K562 (cell line): ENCODE measurements at regions not wholly inside any gene's neighbourhood (a gene's known extent, or its start where the extent isn't known, plus 50 kb on each side); places are given as distances from the start of the nearest gene placed in this dataset.
A peak's percentile ranks its signal among the peaks of the same experiment; 100 is the strongest.

Experiments used
- ATAC-seq: fragments of 200-7000 bp; cut with Tn5 transposase; 3 replicates; pipeline ENCODE4 v1.9.1; 2020; ENCODE audit warnings: moderate library complexity
- BruUV-seq: library from RNA; stranded (reverse); fragments of 400-500 nt; replicated peaks from 2 replicates; lab custom pipeline; 2021; lab: Mats Ljungman, UMichigan
- CTCF ChIA-PET: fragments of 300-600 bp; formaldehyde crosslinking; extraction: SDS; loops from one replicate; lab custom pipeline; 2021; ENCODE audit warnings: low intra/inter-chr PET ratio; lab: Yijun Ruan, JAX
- POLR2A ChIA-PET: fragments of 300-600, 350-650 bp; sonication (Branson Sonifier 250); formaldehyde crosslinking; extraction: SDS; loops from one replicate; lab custom pipeline; 2021; ENCODE audit warnings: antibody characterized with exemption, inconsistent platforms; lab: Yijun Ruan, JAX
- DNase-seq, 4 experiments: peaks; one replicate each; pipeline versions ENCODE4 v3.0.0 to v3.0.0-alpha.2; 2011 to 2018; ENCODE audit warnings: low spot score in 3 of 4, mixed read lengths in 3 of 4; ENCODE audit errors: extremely low read depth in 1 of 4
- FAIRE-seq: peaks from 2 replicates; lab custom pipeline; 2011; peaks lifted over from hg19 to GRCh38; lab: Jason Lieb, UNC
- H2AFZ ChIP-seq: 2 replicates; pipeline ENCODE4 v1.6.0; 2011; ENCODE audit warnings: low read depth, low read length, control low read depth, inconsistent platforms
- H3K27ac ChIP-seq: fragments of 200-600 bp; 3 replicates; pipeline ENCODE4 v1.8.0; 2011; ENCODE audit warnings: low read depth, mild to moderate bottlenecking, control low read depth, inconsistent platforms, low read length, moderate library complexity, mixed read lengths; ENCODE audit errors: extremely low read depth
- H3K27me3 ChIP-seq, 2 experiments: fragments of 300-600 bp in 1 of 2; 2 replicates in 1 of 2; 3 replicates in 1 of 2; pipeline versions ENCODE4 v1.6.0 to v1.8.0; 2011; ENCODE audit warnings: inconsistent platforms in 2 of 2, low read length in 2 of 2, mild to moderate bottlenecking in 1 of 2, mixed read lengths in 1 of 2, moderate library complexity in 1 of 2; ENCODE audit not compliant: control insufficient read depth in 2 of 2, insufficient read depth in 2 of 2
- H3K36me3 ChIP-seq: fragments of 300-600 bp; 3 replicates; pipeline ENCODE4 v1.8.0; 2011; ENCODE audit warnings: mild to moderate bottlenecking, low read length, inconsistent platforms; ENCODE audit not compliant: control insufficient read depth, insufficient read depth
- H3K4me1 ChIP-seq, 2 experiments: fragments of 200-600 bp in 1 of 2; replicated peaks in 1 of 2; 2 replicates in 1 of 2; 3 replicates in 1 of 2; pipeline versions ENCODE4 v1.5.1 to v1.8.0; 2011; ENCODE audit warnings: inconsistent platforms in 2 of 2, low read length in 2 of 2, mild to moderate bottlenecking in 1 of 2, mixed read lengths in 1 of 2, moderate library complexity in 1 of 2; ENCODE audit not compliant: control insufficient read depth in 2 of 2, insufficient read depth in 2 of 2
- H3K4me2 ChIP-seq: 2 replicates; pipeline ENCODE4 v1.6.1; 2011; ENCODE audit warnings: low read length, control low read depth, inconsistent platforms, mixed read lengths; ENCODE audit not compliant: insufficient read depth
- H3K4me3 ChIP-seq: fragments of 200-600 bp; sonication (generic), shearing (Covaris generic); 2 replicates; pipeline ENCODE4 v1.5.1; 2016; ENCODE audit warnings: control low read depth, inconsistent platforms
- H3K79me2 ChIP-seq: fragments of 200-600 bp; 3 replicates; pipeline ENCODE4 v1.8.0; 2011; ENCODE audit warnings: low read length, inconsistent platforms; ENCODE audit not compliant: control insufficient read depth, insufficient read depth
- H3K9ac ChIP-seq, 2 experiments: 2 replicates each; pipeline versions ENCODE4 v1.6.0 to v1.6.1; 2011; ENCODE audit warnings: low read depth in 2 of 2, low read length in 2 of 2, control low read depth in 1 of 2, inconsistent platforms in 1 of 2, mild to moderate bottlenecking in 1 of 2, mixed read lengths in 1 of 2; ENCODE audit not compliant: insufficient read depth in 1 of 2
- H3K9me1 ChIP-seq: one replicate; pipeline ENCODE4 v1.6.0; 2011; ENCODE audit warnings: inconsistent platforms, mild to moderate bottlenecking, low read length, moderate library complexity; ENCODE audit not compliant: control insufficient read depth, insufficient read depth
- H3K9me3 ChIP-seq: replicated peaks from 2 replicates; pipeline ENCODE4 v1.5.1; 2011; ENCODE audit warnings: low read depth, low read length, inconsistent platforms; ENCODE audit not compliant: control insufficient read depth, insufficient read depth
- H4K20me1 ChIP-seq: replicated peaks from 2 replicates; pipeline ENCODE4 v1.6.1; 2011; ENCODE audit warnings: low read length, inconsistent platforms, mixed read lengths; ENCODE audit not compliant: control insufficient read depth, insufficient read depth
- BDP1 ChIP-seq: IDR thresholded peaks from 3 replicates; pipeline ENCODE4 v1.6.1; 2011; ENCODE audit not compliant: insufficient read length, insufficient read depth
- CTCFL ChIP-seq: IDR thresholded peaks from 2 replicates; pipeline ENCODE4 v1.6.1; 2011; ENCODE audit warnings: borderline replicate concordance, low read depth, mild to moderate bottlenecking, moderate library complexity, low read length; ENCODE audit not compliant: insufficient read depth, poor library complexity, severe bottlenecking
- L3MBTL2 ChIP-seq: fragments of 450-650 bp; IDR thresholded peaks from 2 replicates; pipeline ENCODE4 v1.6.1; 2016; ENCODE audit warnings: mild to moderate bottlenecking, moderate library complexity
- SMC3 ChIP-seq: conservative IDR thresholded peaks from 2 replicates; pipeline ENCODE4 v1.6.1; 2011; ENCODE audit warnings: low read depth, low read length, improper control_type of control experiment; ENCODE audit not compliant: insufficient read depth
- STAG1 ChIP-seq: sonication (generic); formaldehyde crosslinking; IDR thresholded peaks from 2 replicates; pipeline ENCODE4 v1.5.0; 2020; ENCODE audit warnings: missing genetic modification reagents, borderline replicate concordance
- WGBS: fragments of 100-300 bp; shearing (Covaris generic); methylation state at CpG from one replicate; pipeline ENCODE4 v1.1.6; 2016; ENCODE audit warnings: low coverage, mixed read lengths; ENCODE audit not compliant: insufficient coverage; ENCODE audit errors: missing lambda C conversion rate; 5-methylcytosine and 5-hydroxymethylcytosine counted together
- in situ Hi-C: fragments of 300-500 bp; cut with MboI; formaldehyde crosslinking; loops from 4 replicates; pipeline ENCODE4 v1.15.0; 2018; ENCODE audit warnings: inconsistent platforms, mixed read lengths
- intact Hi-C: fragments of 100-400 bp; cut with micrococcal nuclease; formaldehyde crosslinking; loops from 2 replicates; pipeline ENCODE4 v1.14.2; 2022
- TF ChIP-seq, protein P1 (sequence below): IDR thresholded peaks from 3 replicates; pipeline ENCODE4 v1.6.1; 2011; ENCODE audit warnings: borderline replicate concordance, mild to moderate bottlenecking, moderate library complexity; ENCODE audit not compliant: insufficient read length; ENCODE audit errors: extremely low read depth
- TF ChIP-seq, protein P2 (sequence below): fragments of 450-650 bp; formaldehyde crosslinking; IDR thresholded peaks from 2 replicates; pipeline ENCODE4 v1.4.0; 2020; ENCODE audit warnings: mild to moderate bottlenecking, mixed read lengths

DNA sequence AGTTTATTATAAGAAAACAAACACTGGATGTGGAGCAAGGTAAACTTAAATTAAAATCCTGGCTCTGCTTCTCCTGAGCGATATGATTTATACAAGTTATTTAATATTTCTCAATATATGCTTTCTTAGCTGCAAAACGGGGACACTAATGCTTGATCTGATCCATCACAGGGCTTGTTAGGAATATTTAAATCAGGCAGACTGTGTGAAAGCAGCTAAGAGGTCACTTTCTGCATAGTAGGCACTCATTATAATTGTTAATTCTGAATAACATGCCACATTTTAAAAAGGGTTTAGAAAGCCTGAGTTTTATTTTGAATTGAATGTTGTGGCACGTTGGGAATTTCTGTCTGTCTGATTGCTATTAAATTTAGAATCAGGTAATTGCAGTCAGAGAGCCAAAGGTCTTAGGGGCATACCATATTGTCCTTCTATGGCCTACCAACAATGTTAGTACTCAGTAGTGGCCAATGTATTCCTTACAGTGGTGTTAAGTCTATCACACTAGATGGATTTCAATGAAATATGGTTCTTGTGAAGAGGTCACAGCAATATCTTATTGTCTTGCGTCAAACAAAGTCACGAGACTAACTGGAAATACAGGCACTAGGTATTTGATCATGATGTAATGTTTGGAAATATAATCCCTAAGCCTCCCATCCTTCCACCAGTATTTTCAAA lies 890.0 kb upstream of the CDH8 start:
- in situ Hi-C loops (no loop called here), intact Hi-C loops (no loop called here)
- Histone ChIP-seq H4K20me1 (no peaks in the 10 kb centered on the region), H3K9me3 (no peaks in the 10 kb centered on the region; the same call in 1 of the 2 replicates), H3K4me1 (no peaks in the 10 kb centered on the region), H3K27me3 (no peaks in the 10 kb centered on the region), H3K9ac (no peak overlapping the region), H3K4me3 (no peak overlapping the region), H3K4me2 (no peak overlapping the region), H3K79me2 (no peaks in the 10 kb centered on the region), H2AFZ (no peak overlapping the region), H3K36me3 (no peaks in the 10 kb centered on the region), H3K9me1 (no peaks in the 10 kb centered on the region), H3K27ac (no peak overlapping the region)
- no peak for FAIRE-seq
- 0% methylated on average over 5 of the region's 5 CpGs for WGBS
- CTCF ChIA-PET = no interaction called here
- TF ChIP-seq, protein P1, sequence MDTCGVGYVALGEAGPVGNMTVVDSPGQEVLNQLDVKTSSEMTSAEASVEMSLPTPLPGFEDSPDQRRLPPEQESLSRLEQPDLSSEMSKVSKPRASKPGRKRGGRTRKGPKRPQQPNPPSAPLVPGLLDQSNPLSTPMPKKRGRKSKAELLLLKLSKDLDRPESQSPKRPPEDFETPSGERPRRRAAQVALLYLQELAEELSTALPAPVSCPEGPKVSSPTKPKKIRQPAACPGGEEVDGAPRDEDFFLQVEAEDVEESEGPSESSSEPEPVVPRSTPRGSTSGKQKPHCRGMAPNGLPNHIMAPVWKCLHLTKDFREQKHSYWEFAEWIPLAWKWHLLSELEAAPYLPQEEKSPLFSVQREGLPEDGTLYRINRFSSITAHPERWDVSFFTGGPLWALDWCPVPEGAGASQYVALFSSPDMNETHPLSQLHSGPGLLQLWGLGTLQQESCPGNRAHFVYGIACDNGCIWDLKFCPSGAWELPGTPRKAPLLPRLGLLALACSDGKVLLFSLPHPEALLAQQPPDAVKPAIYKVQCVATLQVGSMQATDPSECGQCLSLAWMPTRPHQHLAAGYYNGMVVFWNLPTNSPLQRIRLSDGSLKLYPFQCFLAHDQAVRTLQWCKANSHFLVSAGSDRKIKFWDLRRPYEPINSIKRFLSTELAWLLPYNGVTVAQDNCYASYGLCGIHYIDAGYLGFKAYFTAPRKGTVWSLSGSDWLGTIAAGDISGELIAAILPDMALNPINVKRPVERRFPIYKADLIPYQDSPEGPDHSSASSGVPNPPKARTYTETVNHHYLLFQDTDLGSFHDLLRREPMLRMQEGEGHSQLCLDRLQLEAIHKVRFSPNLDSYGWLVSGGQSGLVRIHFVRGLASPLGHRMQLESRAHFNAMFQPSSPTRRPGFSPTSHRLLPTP = no peak
- no peak for TF ChIP-seq CTCFL
- TF ChIP-seq L3MBTL2 = no peak
- TF ChIP-seq, protein P2, sequence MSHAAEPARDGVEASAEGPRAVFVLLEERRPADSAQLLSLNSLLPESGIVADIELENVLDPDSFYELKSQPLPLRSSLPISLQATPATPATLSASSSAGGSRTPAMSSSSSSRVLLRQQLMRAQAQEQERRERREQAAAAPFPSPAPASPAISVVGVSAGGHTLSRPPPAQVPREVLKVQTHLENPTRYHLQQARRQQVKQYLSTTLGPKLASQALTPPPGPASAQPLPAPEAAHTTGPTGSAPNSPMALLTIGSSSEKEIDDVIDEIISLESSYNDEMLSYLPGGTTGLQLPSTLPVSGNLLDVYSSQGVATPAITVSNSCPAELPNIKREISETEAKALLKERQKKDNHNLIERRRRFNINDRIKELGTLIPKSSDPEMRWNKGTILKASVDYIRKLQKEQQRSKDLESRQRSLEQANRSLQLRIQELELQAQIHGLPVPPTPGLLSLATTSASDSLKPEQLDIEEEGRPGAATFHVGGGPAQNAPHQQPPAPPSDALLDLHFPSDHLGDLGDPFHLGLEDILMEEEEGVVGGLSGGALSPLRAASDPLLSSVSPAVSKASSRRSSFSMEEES (CRISPR knock-in tag) = peak; percentile 18; the same call in 1 of the 2 replicates
- TF ChIP-seq STAG1 (CRISPR knock-in tag) = no peak
- no peak for TF ChIP-seq BDP1
- no peak for TF ChIP-seq SMC3
- no TSS peak for BruUV-seq
- ATAC-seq = no peak
- no peak for DNase-seq
- POLR2A ChIA-PET = no interaction called here
